ENCODE measurements at regions not wholly inside any gene's neighbourhood (a gene's known extent, or its start where the extent isn't known, plus 50 kb on each side); places are given as distances from the start of the nearest gene placed in this dataset.

DNA sequence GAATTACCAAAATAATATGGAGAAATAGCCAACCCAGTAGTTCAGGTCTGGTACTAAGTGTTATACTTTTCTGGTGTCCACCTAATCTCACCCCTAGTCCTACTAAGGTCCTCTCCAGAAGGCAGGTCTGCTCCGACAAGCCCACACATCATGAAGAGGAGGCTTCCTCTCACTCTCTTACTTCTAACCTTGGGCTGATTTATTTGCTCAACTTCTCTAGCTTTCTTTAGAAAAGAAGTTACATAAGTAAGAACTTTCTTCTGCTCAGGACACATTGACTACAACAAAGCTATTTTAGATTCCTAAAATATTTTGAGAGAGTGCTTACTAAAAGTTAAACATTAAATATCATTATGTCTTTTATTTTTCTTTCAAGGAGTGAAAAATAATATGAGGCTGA, 329.7 kb upstream of the NREP start:
- Histone ChIP-seq H3K9me3 (replicated peaks) (peaks cover 14% of the 10 kb centered on the region), H3K4me1 (no peaks in the 10 kb centered on the region), H3K4me3 (no peak overlapping the region), H3K27ac (replicated peaks) (no peak overlapping the region), H3K27me3 (ENCODE audit: low read depth) (no peaks in the 10 kb centered on the region), H3K36me3 (no peaks in the 10 kb centered on the region)
- intact Hi-C loops (cut with micrococcal nuclease) = no loop called here
- no peak for DNase-seq
- TF ChIP-seq, protein P1, sequence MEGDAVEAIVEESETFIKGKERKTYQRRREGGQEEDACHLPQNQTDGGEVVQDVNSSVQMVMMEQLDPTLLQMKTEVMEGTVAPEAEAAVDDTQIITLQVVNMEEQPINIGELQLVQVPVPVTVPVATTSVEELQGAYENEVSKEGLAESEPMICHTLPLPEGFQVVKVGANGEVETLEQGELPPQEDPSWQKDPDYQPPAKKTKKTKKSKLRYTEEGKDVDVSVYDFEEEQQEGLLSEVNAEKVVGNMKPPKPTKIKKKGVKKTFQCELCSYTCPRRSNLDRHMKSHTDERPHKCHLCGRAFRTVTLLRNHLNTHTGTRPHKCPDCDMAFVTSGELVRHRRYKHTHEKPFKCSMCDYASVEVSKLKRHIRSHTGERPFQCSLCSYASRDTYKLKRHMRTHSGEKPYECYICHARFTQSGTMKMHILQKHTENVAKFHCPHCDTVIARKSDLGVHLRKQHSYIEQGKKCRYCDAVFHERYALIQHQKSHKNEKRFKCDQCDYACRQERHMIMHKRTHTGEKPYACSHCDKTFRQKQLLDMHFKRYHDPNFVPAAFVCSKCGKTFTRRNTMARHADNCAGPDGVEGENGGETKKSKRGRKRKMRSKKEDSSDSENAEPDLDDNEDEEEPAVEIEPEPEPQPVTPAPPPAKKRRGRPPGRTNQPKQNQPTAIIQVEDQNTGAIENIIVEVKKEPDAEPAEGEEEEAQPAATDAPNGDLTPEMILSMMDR (IDR thresholded peaks at IDR 0.05; ENCODE audit: borderline replicate concordance) = no peak

DNA sequence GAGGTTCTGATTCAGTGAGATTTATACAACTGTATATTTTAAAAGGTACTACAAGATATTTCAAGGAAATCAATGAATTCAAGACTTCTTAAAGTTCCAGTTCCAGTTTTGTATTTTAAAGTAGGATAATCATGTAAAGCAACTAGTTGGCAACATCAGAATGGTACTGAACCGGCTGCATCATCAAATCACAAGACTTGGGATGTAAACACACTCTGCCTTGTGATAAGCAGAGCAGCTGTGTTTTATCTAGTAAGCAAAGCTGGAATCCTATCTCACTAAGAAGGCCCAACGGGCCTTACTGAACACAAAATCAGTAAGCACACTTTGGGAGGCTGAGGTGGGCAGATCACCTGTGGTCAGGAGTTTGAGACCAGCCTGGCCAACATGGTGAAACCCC, 327.2 kb upstream of the NREP start:
- TF ChIP-seq, protein P1 (IDR thresholded peaks at IDR 0.05; ENCODE audit: borderline replicate concordance) = no peak
- H3K36me3 ChIP-seq = no peaks in the 10 kb centered on the region
- intact Hi-C loops (cut with micrococcal nuclease) = no loop called here
- no peak for DNase-seq
- H3K4me1 ChIP-seq = no peaks in the 10 kb centered on the region
- no peak overlapping the region for H3K27ac ChIP-seq (replicated peaks)
- H3K27me3 ChIP-seq (ENCODE audit: low read depth) = no peaks in the 10 kb centered on the region
- H3K9me3 ChIP-seq (replicated peaks) = peaks cover 2% of the 10 kb centered on the region
- no peak overlapping the region for H3K4me3 ChIP-seq

DNA sequence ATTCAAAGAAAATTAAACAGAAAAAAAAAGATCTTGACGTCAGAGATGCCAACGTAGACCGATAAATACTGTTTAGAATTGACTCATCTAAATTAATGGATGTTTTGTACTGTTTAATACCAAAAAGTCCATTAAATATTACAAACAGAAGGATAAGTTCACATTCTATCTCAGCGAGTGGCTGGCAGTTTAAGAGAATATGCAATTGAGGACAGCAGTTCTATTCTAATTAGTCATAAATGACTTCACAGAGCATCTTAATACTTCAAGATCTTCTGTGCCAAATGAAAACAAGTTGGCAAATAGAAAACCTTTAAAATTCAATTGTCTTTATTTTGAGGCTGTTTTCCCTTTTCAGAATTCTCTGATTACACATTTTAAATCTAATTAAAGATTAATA, 326.6 kb upstream of the NREP start:
- no peak for DNase-seq
- intact Hi-C loops (cut with micrococcal nuclease) = no loop called here
- H3K4me1 ChIP-seq = no peaks in the 10 kb centered on the region
- no peaks in the 10 kb centered on the region for H3K36me3 ChIP-seq
- TF ChIP-seq, protein P1 (IDR thresholded peaks at IDR 0.05; ENCODE audit: borderline replicate concordance) = no peak
- no peak overlapping the region for H3K27ac ChIP-seq (replicated peaks)
- H3K27me3 ChIP-seq (ENCODE audit: low read depth) = no peaks in the 10 kb centered on the region
- H3K4me3 ChIP-seq = no peak overlapping the region
- no peaks in the 10 kb centered on the region for H3K9me3 ChIP-seq (replicated peaks)

DNA sequence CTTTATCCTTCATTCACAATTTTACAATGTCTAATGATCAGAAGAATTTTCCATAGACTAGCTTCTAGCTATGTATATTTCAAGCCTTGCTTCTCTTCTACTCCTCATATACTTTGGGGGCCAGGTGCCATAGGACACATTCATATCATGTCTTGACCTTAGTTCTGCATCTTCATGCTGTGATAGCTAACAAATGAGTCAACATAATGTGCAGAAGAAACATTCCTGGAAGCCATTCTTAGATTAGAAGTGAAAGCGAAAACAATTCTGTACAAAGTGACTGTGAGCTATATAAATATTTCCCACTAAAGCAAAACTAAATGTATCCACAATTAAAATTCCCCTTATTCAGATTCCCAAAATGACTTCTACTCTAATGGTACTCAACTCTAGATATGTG, 320.2 kb upstream of the NREP start:
- Histone ChIP-seq H3K9me3 (replicated peaks) (no peaks in the 10 kb centered on the region), H3K36me3 (no peaks in the 10 kb centered on the region), H3K4me1 (no peaks in the 10 kb centered on the region), H3K27me3 (ENCODE audit: low read depth) (no peaks in the 10 kb centered on the region), H3K27ac (replicated peaks) (no peak overlapping the region), H3K4me3 (no peak overlapping the region)
- no peak for DNase-seq
- intact Hi-C loops (cut with micrococcal nuclease) = no loop called here
- TF ChIP-seq, protein P1 (IDR thresholded peaks at IDR 0.05; ENCODE audit: borderline replicate concordance) = no peak

DNA sequence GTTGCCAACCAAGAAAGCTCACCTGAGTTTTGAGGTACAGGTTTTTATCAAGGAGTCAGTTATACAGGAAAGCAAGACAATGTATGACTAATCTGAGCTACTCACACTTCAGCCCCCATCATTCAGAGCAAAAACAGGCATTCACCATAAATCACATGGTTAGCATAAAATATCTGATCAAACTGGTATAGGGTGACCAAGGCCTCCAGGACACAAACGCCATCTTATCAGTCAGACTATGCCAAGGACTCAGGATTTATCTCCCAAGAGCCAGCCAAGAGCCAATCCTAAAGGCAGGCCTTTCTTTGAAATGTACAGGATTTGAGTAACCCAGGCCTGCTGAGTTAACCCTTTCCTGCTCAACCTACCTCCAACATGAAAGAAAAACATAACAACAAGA, 313.0 kb upstream of the NREP start:
- Histone ChIP-seq H3K4me3 (no peak overlapping the region), H3K27ac (replicated peaks) (no peak overlapping the region), H3K36me3 (no peaks in the 10 kb centered on the region), H3K27me3 (ENCODE audit: low read depth) (no peaks in the 10 kb centered on the region), H3K9me3 (replicated peaks) (no peaks in the 10 kb centered on the region), H3K4me1 (no peaks in the 10 kb centered on the region)
- intact Hi-C loops (cut with micrococcal nuclease) = no loop called here
- no peak for DNase-seq
- TF ChIP-seq, protein P1 (IDR thresholded peaks at IDR 0.05; ENCODE audit: borderline replicate concordance) = no peak

DNA sequence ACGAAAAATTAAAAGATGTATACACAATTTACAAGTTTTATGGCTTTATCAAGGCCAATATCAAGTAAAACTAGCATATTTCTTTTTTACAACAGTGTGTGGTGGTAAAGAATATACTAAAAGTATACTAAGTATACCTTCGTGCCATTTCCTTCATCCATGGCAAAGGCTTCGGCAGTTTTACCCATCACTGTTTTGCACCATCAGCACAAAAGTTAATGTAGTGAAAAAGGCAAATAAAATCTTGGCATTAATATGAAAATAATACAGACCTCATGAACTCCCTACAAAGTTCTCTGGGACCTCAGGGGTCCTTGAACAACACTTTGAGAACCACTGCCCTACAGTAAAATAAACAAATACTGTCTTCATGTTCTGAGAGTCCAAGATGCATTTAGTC, 312.3 kb upstream of the NREP start:
- no peak for DNase-seq
- no peaks in the 10 kb centered on the region for H3K36me3 ChIP-seq
- H3K27ac ChIP-seq (replicated peaks) = no peak overlapping the region
- TF ChIP-seq, protein P1 (IDR thresholded peaks at IDR 0.05; ENCODE audit: borderline replicate concordance) = no peak
- no peaks in the 10 kb centered on the region for H3K9me3 ChIP-seq (replicated peaks)
- intact Hi-C loops (cut with micrococcal nuclease) = no loop called here
- H3K27me3 ChIP-seq (ENCODE audit: low read depth) = no peaks in the 10 kb centered on the region
- no peaks in the 10 kb centered on the region for H3K4me1 ChIP-seq
- H3K4me3 ChIP-seq = no peak overlapping the region

Data from left ventricle myocardium inferior (tissue), 1 donor.